NCI-H510A (cell line): ENCODE measurements at regions not wholly inside any gene's neighbourhood (a gene's known extent, or its start where the extent isn't known, plus 50 kb on each side); places are given as distances from the start of the nearest gene placed in this dataset.
"Not testable (repeated sequence)": the region's sequence is repeated elsewhere in the genome, so short reads cannot be mapped to it uniquely, and the experiment has no call there.

Experiments
- DNase-seq: peaks from one replicate; lab custom pipeline; 2025; lab: John Stamatoyannopoulos, UW

DNA sequence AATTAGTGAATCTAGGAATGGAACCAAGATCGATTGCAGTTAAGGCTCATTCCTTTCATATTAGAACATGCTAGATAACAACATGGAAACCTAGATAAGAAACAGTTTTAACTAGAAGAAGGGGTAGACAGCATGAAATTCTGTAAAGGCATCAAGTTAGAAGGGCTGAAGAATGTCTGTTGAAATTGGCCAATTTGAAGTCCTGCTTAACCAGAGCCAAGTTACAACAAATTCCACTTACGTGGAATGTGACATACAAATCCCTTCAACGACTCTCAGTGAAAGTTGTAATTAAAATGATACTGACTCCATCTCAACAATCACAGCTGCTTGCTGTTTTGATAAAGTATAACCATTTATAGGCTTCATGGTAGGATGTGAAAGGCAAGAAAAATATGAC lies 1065.7 kb downstream of the DNAJB9 start:
- no peak for DNase-seq

DNA sequence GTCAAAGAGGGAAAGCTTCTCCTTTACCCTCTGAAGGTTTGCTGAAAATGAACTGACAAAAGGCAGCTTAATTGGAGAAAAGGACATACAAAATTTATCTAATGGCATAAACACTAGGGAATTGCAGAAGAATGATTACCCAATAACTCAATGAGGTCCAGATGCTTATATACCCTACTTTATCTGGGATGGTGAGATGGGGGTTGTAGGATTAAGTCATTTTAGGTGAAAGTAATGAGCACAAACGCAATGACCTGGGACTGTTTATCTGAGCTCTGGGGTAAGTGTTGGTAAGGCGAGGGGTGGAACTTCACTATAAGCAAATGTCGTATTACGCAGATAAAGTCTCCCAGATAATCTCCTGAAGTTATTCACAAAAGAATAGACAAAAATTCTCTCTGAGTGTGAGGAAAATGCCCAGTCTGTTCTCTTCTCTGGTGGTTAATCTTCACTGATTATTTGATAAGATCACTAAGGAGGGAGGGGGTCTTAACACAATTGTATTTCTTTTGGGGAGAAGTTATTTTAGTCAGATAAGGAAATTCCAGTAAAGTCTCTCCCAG lies 1067.8 kb downstream of the DNAJB9 start:
- DNase-seq, result no peak

DNA sequence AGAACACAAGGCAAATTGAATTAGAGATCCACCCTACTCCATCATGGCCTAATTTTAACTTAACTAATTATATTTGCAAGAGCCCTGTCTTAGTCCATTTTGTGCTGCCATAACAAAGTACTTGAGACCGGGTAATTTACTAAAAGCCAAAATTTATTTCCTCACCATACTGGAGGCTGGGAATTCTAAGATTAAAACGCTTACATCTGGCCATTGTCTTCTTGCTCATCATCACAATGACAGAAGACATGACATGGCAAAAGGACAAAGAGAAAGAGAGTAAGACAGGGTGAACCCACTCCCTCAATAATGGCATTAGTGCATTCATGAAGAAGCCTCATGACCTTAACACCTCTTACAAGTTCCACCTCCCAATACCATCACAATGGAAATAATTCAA lies 1068.6 kb downstream of the DNAJB9 start:
- DNase-seq, result no peak

DNA sequence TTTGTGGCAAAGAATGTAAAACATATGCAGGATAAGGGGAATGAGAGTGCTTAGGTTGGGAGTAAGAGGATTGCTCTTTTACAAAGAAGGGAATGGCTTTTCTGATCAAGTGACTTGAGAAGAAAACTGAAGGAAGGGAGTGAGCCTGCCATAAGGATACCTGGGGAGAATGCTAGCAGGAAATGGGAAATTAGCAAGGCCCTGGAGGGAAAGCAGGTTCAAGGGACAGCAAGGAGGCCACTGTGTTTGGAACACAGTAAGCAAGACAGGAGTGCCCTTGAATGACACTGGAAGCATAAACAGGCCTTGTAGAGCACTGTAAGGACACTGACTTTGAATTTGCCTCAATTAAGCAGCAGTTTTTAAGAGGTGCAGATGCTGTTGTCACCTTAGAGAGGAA lies 1069.9 kb downstream of the DNAJB9 start:
- no peak for DNase-seq

DNA sequence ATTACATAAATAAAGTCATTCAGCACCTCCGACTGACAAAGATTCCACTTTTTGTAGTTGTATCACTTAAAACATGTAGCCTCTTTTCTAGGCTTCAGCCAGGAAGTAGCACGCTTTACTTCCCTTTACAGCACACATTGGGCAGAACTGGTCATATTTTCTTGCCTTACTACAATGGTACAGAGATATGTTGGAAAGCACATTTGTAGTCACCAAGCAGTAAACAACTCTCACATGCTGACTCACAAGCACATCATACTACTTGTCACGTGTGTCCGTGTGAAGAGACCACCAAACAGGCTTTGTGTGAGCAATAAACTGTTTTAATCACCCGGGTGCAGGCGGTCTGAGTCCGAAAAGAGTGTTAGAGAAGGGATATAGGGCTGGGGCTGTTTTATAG lies 1071.8 kb downstream of the DNAJB9 start:
- DNase-seq, result no peak

DNA sequence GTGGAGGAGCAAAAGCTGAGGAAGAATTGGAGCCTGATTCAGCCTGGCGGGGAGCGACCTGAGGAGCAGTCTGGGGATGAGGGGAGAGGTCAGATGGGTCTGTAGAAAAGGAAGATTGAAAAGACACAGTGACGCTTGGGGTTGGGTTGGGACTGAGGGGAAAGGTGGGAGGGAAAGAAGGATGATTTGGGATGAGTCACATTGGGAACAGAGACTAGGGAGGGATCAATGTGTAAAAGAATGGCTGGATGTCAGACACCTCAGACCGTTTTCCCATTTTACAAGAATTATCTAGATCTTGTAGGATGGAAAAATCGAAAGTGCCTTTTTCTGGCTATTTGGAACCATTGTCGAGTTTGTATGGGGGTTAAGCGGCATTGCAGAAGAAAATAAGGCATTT lies 1076.5 kb downstream of the DNAJB9 start:
- no peak for DNase-seq

DNA sequence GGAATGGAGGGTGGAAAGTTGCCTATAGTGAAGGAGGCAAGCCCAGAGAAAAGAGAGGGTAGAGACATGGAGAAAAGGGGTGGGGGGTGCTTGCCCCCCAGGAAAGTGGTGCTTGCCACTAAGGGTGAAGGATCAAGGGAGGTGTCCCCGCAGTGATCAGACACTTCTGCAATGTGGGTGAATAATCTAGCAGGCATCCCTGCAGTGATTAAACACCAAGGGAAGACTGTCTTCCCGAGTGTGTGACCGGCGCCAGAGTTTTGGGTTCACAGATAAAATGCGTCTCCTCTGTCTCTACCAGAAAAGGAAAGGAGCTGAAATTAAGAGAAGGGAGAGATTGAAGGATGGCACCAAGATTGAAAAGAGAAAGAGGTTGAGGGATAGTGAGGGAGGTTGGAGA lies 1076.9 kb downstream of the DNAJB9 start:
- not testable (repeated sequence) for DNase-seq

DNA sequence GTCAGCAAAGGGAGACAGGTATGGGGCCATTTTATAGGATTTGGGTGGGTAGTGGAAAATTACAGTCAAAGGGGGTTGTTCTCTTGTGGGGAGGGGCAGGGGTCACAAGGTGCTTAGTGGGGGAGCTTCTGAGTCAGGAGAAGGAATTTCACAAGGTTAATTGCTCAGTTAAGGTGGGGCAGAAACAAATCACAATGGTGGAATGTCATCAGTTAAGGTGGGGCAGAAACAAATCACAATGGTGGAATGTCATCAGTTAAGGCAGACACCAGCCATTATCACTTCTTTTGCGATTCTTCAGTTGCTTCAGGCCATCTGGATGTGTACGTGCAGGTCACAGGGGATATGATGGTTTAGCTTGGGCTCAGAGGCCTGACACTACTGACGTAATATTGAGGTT lies 1077.6 kb downstream of the DNAJB9 start:
- not testable (repeated sequence) for DNase-seq

DNA sequence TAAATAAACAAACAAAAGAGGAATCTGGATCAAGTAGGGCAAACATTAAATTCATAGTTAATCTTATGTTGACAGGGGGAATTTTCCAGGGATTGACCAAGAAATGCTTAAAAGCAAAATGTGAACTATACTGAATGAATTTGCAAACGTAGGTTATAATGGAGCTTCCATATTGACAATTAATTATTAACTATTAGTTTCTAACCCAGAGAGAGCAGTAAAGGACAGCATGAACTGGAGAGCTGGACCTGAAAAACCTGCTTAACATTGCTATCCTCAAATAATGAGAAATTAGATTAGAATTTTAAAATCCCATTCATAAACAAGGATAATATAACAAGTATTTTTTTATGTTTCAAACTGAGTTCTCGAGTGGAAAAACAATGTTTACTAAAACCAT lies 1089.6 kb downstream of the DNAJB9 start:
- DNase-seq, result no peak

DNA sequence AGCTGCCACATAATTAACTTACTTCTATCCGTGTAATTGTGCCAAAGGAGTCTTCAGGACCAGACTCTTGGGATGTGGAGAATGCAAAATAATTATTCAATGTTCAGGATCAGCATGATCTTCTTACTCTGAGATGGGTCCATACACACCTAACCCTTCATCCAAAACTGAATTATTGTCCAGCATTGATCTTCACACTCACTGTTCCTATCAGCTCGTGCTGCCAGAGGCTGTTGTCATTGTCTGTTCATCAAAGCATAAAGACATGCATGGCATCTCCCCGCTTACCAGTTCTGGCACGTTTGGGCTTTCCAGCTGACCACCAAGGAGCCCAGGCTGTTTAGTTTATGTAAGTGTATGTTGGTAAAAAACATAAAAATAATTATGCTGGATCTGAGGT lies 1090.7 kb downstream of the DNAJB9 start:
- no peak for DNase-seq

DNA sequence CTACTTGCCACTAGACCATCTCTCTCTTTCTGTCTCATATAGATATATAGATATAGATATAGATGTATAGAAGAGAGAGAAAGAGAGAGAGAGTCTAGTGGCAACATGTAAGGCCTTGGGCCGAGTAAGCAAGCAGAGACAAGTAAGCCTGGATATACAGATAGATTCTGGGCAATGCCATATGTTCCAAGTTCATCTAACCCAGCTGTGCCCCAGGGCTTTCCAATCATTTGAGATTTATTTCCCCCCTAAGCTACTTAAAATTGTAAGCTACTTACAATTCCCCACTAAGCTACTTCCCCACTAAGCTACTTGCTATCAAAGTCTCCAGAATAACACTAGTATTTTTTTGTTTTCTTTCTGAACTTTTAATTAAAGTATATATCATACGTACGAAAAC lies 1094.1 kb downstream of the DNAJB9 start:
- no peak for DNase-seq

DNA sequence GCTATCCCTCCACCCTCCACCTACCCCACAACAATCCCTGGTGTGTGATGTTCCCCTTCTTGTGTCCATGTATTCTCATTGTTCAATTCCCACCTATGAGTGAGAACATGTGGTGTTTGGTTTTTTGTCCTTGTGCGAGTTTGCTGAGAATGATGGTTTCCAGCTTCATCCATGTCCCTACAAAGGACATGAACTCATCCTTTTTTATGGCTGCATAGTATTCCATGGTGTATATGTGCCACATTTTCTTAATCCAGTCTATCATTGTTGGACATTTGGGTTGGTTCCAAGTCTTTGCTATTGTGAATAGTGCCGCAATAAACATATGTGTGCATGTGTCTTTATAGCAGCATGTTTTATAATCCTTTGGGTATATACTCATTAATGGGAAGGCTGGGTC lies 1117.6 kb downstream of the DNAJB9 start:
- DNase-seq, result not testable (repeated sequence)

DNA sequence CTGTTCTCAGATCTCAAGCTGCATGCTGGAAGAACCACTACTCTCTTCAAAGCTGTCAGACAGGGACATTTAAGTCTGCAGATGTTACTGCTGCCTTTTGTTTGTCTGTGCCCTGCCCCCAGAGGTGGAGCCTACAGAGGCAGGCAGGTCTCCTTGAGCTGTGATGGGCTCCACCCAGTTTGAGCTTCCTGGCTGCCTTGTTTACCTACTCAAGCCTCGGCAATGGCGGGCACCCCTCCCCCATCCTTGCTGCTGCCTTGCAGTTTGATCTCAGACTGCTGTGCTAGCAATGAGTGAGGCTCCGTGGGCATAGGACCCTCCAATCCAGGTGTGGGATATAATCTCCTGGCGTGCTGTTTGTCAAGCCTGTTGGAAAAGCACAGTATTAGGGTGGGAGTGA lies 1122.9 kb downstream of the DNAJB9 start:
- not testable (repeated sequence) for DNase-seq

DNA sequence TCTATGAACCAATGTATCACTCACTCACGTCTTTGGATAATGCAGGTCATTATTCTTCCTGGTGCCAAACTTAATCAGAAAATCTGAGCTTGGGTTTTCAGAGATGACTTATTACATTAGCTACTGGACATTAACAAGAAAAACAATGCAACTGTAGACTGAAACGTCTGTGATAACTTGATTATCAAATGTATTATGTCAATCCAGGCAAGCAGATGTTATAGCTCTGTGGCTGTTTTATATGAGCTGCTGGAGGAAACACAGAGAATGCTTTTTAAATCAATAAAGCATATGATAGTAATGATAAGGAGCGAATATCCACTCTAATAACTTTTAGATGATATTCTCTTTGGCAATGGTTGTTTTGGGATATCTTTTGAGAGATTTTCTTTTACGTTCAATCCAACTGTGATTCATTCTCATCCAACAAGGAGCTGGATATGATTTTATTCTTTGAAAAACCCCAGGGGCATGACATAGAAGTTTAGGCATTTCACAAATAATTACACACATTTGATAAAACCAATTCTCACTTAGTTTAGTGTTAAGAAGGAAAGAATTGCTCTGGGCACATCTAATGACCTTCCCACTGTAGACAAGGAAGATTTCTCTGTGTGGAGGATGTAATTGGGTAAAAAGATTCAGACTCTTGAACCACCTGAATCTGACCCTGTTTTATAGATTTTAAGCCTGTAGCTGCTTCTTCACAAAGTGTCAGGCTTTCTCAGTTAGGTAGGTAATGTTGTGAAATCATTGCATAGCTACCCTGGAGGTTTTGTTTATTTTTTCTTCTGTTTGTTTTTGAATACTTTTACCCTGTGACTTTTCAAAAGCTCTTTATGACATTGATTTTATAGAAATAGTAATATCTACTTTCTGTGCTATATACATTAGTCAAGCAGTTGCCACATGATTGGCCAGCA lies 1124.7 kb downstream of the DNAJB9 start:
- DNase-seq, result no peak

DNA sequence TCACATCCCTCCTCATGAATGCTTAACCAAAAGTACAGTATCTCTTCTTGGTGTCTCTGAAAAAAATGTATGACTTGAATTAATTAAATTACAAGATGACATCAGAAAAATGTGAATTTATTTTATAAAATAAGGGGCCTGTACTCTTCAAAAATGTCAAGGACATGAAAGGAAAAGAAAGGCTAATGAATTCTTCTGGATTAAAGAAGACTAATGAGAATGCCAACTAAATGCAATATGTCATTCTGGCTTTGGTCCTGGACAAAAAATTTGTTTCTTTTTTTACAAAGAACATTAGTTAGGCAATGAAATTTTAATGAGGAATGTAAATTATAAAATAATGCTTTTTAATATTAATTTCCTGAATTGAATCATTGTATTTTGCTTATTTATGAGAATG lies 1125.7 kb downstream of the DNAJB9 start:
- DNase-seq, result no peak

DNA sequence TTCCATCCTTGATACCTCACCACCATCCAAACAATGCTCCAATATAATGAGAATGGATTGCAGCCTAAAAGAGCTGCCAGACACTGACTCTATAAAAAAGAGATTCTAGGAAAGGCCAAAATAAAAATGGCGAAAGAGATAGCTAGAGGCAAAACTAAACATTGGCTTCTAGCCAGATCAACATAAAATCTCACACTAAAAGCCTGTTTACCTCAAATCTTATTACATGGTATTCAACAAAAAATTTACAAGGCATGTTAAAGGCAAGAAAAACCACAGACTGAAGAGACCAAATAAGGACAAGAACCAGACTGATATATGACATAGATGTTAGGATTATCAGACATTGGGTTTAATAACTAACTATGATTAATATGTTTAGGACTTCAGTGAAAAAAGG lies 1127.0 kb downstream of the DNAJB9 start:
- no peak for DNase-seq

DNA sequence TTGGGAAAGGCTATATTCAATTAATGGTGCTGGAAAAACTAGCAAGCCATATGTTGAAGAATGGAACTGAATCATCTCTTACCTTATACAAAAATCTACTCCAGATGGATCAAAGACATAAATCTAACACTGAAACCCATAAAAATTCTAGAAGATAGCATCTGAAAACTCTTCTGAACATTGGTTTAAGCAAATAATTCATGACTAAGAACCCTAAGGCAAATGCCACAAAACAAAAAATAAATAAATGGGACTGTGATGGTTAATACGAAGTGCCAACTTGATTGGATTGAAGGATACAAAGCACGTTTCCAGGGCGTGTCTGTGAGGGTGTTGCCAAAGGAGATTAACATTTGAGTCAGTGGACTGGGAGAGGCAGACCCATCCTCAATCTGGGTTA lies 1130.0 kb downstream of the DNAJB9 start:
- DNase-seq, result no peak

DNA sequence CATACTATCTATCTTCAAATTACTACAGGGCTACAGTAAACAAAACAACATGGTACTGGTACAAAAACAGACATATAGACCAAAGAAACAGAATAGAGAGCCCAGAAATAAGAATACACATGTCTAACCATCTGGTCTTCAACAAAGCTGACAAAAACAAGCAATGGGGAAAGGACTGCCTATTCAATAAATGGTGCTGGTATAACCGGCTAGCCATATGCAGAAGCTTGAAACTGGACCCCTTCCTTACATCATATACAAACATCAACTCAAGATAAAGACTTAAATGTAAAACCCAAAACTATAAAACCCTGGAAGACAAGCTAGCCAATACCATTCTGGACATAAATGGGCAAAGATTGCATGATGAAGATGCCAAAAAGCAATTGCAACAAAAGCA lies 1143.7 kb downstream of the DNAJB9 start:
- no peak for DNase-seq

DNA sequence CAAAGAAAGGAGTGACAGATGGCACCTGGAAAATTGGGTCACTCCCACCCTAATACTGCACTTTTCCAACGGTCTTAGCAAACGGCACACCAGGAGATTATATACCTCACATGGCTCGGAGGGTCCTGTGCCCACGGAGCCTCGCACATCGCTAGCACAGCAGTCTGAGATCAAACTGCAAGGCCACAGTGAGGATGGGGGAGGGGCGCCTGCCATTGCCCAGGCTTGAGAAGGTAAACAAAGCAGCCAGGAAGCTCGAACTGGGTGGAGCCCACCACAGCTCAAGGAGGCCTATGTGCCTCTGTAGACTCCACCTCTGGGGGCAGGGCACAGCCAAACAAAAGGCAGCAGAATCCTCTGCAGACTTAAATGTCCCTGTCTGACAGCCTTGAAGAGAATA lies 1149.7 kb downstream of the DNAJB9 start:
- DNase-seq, result not testable (repeated sequence)

DNA sequence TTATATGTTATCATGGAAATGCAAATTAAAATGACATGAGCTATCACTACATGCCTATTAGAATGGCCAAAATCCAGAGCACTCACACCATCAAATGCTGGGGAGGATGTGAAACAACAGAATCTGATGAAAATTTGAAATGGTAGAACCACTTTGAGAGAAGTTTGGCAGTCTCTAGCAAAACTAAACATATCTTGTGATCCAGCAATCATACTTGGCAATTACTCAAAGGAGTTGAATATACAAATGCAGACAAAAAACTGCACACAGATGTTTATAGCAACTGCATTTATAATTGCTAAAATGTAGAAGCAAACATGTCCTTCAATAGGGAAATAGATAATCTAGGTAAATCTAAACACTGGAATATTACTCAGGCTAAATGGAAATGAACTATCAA lies 1164.9 kb downstream of the DNAJB9 start:
- no peak for DNase-seq

DNA sequence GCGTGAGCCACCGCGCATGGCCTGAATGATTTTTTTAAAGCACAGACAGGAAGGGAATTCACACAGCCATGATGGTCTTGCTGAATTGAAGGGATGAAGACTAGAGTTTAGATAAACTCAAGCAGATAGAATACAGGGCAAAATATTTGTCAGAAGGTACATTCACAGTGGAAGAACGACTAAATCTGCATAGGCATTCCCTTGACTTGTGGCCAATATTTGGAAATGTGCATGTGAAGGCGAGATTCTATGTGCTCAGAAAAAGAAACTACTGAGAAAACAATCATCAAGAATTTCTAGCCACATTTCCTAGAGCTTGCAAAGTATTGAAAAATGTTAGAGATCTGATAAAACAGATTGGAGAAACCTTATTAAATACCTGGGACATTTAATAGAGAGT lies 1166.2 kb downstream of the DNAJB9 start:
- DNase-seq, result no peak

DNA sequence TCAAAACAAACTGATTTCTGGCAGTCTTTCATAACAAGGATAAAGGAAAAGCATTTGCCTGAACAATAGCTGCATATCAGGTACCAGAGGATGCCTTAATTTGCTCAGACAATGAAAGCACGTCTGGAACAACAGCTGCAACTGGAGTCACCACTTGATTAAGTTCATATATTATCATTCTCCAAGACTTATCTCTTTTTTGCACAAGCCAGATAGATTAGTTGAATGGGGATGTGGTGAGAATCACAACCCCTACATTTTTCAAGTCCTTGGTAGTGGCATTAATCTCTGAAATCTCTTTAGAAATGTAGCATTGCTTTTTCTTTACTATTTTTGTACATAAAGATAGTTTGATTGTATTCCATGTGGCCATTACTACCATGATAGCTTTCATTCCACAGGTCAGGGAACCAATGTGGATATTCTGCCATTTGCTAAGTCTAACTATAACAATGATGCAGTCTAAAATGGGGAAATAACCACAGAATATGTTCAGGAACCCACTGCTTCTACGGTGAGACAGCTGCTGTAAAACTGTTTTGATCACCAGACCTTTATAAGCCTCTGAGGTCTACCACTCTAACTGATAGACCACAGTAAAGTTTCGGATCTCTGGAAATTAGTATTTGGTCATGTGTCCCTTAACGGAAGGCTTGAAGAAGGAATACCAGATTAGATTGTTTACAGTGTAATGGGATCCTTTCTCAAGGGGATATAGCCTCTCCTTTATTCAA lies 1176.2 kb downstream of the DNAJB9 start:
- DNase-seq, result no peak

DNA sequence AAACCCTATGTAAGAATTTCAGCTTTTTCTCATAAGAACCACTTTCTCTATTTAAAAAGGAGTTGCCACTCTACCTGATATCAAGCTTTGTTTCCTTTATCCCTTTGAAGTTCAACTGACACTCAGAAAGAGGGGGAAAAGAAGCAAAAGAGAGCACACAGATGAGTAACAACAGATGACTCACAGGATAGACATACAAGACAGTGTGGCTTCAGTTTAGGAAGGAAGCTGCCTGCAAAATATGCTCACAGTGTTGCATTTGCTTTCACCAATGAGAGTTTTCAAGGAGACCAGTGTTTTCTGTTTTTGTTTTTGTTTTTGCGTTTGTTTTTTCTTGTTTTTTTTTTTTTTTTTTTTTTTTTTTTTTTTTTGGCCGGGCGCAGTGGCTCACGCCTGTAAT lies 1181.6 kb downstream of the DNAJB9 start:
- no peak for DNase-seq
